K562 (cell line): ENCODE measurements at regions not wholly inside any gene's neighbourhood (a gene's known extent, or its start where the extent isn't known, plus 50 kb on each side); places are given as distances from the start of the nearest gene placed in this dataset.

ENCODE experiments used
- BACH1 ChIP-seq: fragments of 200-800 bp; sonication (Bioruptor generic); IDR thresholded peaks from 2 replicates; pipeline ENCODE4 v1.6.1; 2016; ENCODE audit warnings: missing genetic modification characterization, missing compliant biosample characterization
- BRCA1 ChIP-seq, 2 experiments: fragments of 450-650 bp in 1 of 2; sonication (generic) in 1 of 2; formaldehyde crosslinking in 1 of 2; IDR thresholded peaks; 2 replicates each; pipeline versions ENCODE4 v1.5.0 to v1.6.1; 2017 to 2020; ENCODE audit warnings: mild to moderate bottlenecking in 1 of 2, missing genetic modification reagents in 1 of 2
- BRD4 ChIP-seq: fragments of 200-600 bp; sonication (generic); IDR thresholded peaks from 2 replicates; pipeline ENCODE4 v1.6.1; 2017; ENCODE audit warnings: inconsistent platforms
- EZH2 ChIP-seq: IDR thresholded peaks from 2 replicates; pipeline ENCODE4 v1.6.1; 2012; ENCODE audit warnings: low read depth, mild to moderate bottlenecking, inconsistent platforms, low read length, borderline replicate concordance
- GABPB1 ChIP-seq: sonication (generic); formaldehyde crosslinking; IDR thresholded peaks from 2 replicates; pipeline ENCODE4 v1.8.0; 2022; ENCODE audit warnings: mild to moderate bottlenecking, missing genetic modification reagents
- NONO ChIP-seq, 2 experiments: fragments of 200-400 bp in 1 of 2; fragments of 450-650 bp in 1 of 2; formaldehyde crosslinking in 1 of 2; IDR thresholded peaks; 2 replicates each; pipeline ENCODE4 v1.6.1; 2017; ENCODE audit warnings: low read depth in 2 of 2, mild to moderate bottlenecking in 2 of 2, moderate library complexity in 2 of 2, low read length in 1 of 2
- ZNF197 ChIP-seq: fragments of 200-800 bp; sonication (Bioruptor generic); IDR thresholded peaks from 2 replicates; pipeline ENCODE4 v1.6.1; 2016; ENCODE audit warnings: low read depth, missing genetic modification characterization, missing compliant biosample characterization

DNA sequence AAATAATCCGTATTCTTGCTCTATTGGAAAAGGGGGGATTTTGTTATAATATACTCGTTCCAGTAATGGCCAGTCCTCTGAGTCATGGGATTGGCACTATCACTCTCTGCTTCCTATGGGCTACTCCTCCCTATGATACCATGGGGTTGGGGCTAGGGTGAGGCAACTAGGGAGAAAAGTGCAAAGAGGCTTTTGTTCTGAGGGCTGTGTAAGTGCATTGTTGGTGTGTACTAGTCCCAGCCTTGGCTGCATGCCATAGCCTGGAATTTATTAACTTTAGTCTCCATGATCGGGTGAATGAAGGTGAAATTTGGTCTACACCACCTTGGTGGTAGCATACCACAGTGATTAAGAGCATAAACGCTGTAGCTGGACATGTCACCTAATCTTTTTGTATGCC is 247.6 kb downstream of the RPAP3 start:
- TF ChIP-seq BRD4 (no peak), BRCA1 (IDR thresholded peaks at IDR 0.05) (no peak), BRCA1 (CRISPR knock-in tag; IDR thresholded peaks at IDR 0.05) (no peak), BACH1 (tag) (no peak), EZH2 (no peak), NONO (IDR thresholded peaks at IDR 0.05; ENCODE audit: low read depth in 2 of 2, low read length in 1 of 2) (no peak), GABPB1 (CRISPR knock-in tag) (no peak), ZNF197 (CRISPR knock-in tag) (no peak)
